ENCODE measurements at regions not wholly inside any gene's neighbourhood (a gene's known extent, or its start where the extent isn't known, plus 50 kb on each side); places are given as distances from the start of the nearest gene placed in this dataset.

- Histone ChIP-seq H3K9ac (ENCODE audit: insufficient read depth in 1 of 2, low read length in 2 of 2) (no peak overlapping the region), H3K36me3 (ENCODE audit: control insufficient read depth in 4 of 4, insufficient read depth in 4 of 4, low read length in 4 of 4) (no peaks in the 10 kb centered on the region), H3K27me3 (ENCODE audit: control insufficient read depth in 3 of 3, insufficient read depth in 3 of 3, low read length in 2 of 3) (no peaks in the 10 kb centered on the region), H3K4me3 (no peak overlapping the region), H3K9me3 (ENCODE audit: control insufficient read depth in 4 of 4, insufficient read depth in 3 of 4, low read length in 3 of 4) (peaks cover 0 to 3% (median 0%) of the 10 kb centered on the region in 4 donors), H3K27ac (ENCODE audit: low read depth in 1 of 2, low read length in 1 of 2) (no peak overlapping the region), H3K4me1 (ENCODE audit: control insufficient read depth in 5 of 5, insufficient read depth in 5 of 5, low read length in 5 of 5) (no peaks in the 10 kb centered on the region)
- ATAC-seq (ENCODE audit: insufficient read depth, low FRiP score): no peak
- TF ChIP-seq CTCF (IDR thresholded peaks at IDR 0.05; ENCODE audit: control extremely low read depth, extremely low read depth): no peak
- peak in 1 of 3 donors; percentile 2 for DNase-seq
Observed at GRCh38 chr21:22657781-22658180, 1659.6 kb downstream of the NCAM2 start.

GRCh38 chr21:22670148-22670547 lies 1671.9 kb downstream of the NCAM2 start:
- Histone ChIP-seq H3K36me3 (ENCODE audit: control insufficient read depth in 4 of 4, insufficient read depth in 4 of 4, low read length in 4 of 4) (no peaks in the 10 kb centered on the region), H3K9me3 (ENCODE audit: control insufficient read depth in 4 of 4, insufficient read depth in 3 of 4, low read length in 3 of 4) (peaks cover 0 to 3% (median 0%) of the 10 kb centered on the region in 4 donors), H3K27ac (ENCODE audit: low read depth in 1 of 2, low read length in 1 of 2) (no peak overlapping the region), H3K4me3 (no peak overlapping the region), H3K9ac (ENCODE audit: insufficient read depth in 1 of 2, low read length in 2 of 2) (no peak overlapping the region), H3K4me1 (ENCODE audit: control insufficient read depth in 5 of 5, insufficient read depth in 5 of 5, low read length in 5 of 5) (no peaks in the 10 kb centered on the region), H3K27me3 (ENCODE audit: control insufficient read depth in 3 of 3, insufficient read depth in 3 of 3, low read length in 2 of 3) (no peaks in the 10 kb centered on the region)
- TF ChIP-seq CTCF (IDR thresholded peaks at IDR 0.05; ENCODE audit: control extremely low read depth, extremely low read depth): no peak
- WGBS, 2 donors: 85 to 95% methylated on average over 1 of the region's 1 CpG
- no peak for DNase-seq
- no peak for ATAC-seq (ENCODE audit: insufficient read depth, low FRiP score)

- Histone ChIP-seq H3K4me3 (no peak overlapping the region), H3K9me3 (ENCODE audit: control insufficient read depth in 4 of 4, insufficient read depth in 3 of 4, low read length in 3 of 4) (no peaks in the 10 kb centered on the region), H3K27me3 (ENCODE audit: control insufficient read depth in 3 of 3, insufficient read depth in 3 of 3, low read length in 2 of 3) (no peaks in the 10 kb centered on the region), H3K27ac (ENCODE audit: low read depth in 1 of 2, low read length in 1 of 2) (no peak overlapping the region), H3K4me1 (ENCODE audit: control insufficient read depth in 5 of 5, insufficient read depth in 5 of 5, low read length in 5 of 5) (no peaks in the 10 kb centered on the region), H3K9ac (ENCODE audit: insufficient read depth in 1 of 2, low read length in 2 of 2) (no peak overlapping the region), H3K36me3 (ENCODE audit: control insufficient read depth in 4 of 4, insufficient read depth in 4 of 4, low read length in 4 of 4) (no peaks in the 10 kb centered on the region)
- no peak for TF ChIP-seq CTCF (IDR thresholded peaks at IDR 0.05; ENCODE audit: control extremely low read depth, extremely low read depth)
- WGBS, 2 donors: 88 to 89% methylated on average over 10 of the region's 10 CpGs
- DNase-seq (no peak), ATAC-seq (ENCODE audit: insufficient read depth, low FRiP score) (no peak)
Observed at GRCh38 chr21:22679207-22679606, 1681.0 kb downstream of the NCAM2 start.

GRCh38 chr21:22691658-22692057 lies 1693.4 kb downstream of the NCAM2 start:
- Histone ChIP-seq H3K4me1 (ENCODE audit: control insufficient read depth in 5 of 5, insufficient read depth in 5 of 5, low read length in 5 of 5) (no peaks in the 10 kb centered on the region), H3K4me3 (no peak overlapping the region), H3K9me3 (ENCODE audit: control insufficient read depth in 4 of 4, insufficient read depth in 3 of 4, low read length in 3 of 4) (peaks cover 0 to 4% (median 0%) of the 10 kb centered on the region in 4 donors), H3K27ac (ENCODE audit: low read depth in 1 of 2, low read length in 1 of 2) (no peak overlapping the region), H3K36me3 (ENCODE audit: control insufficient read depth in 4 of 4, insufficient read depth in 4 of 4, low read length in 4 of 4) (no peaks in the 10 kb centered on the region), H3K27me3 (ENCODE audit: control insufficient read depth in 3 of 3, insufficient read depth in 3 of 3, low read length in 2 of 3) (no peaks in the 10 kb centered on the region), H3K9ac (ENCODE audit: insufficient read depth in 1 of 2, low read length in 2 of 2) (no peak overlapping the region)
- TF ChIP-seq CTCF (IDR thresholded peaks at IDR 0.05; ENCODE audit: control extremely low read depth, extremely low read depth): no peak
- ATAC-seq (ENCODE audit: insufficient read depth, low FRiP score) (no peak), DNase-seq (no peak)

Data from lung (tissue), 11 donors.